VCaP (cell line): ENCODE measurements at regions not wholly inside any gene's neighbourhood (a gene's known extent, or its start where the extent isn't known, plus 50 kb on each side); places are given as distances from the start of the nearest gene placed in this dataset.

ENCODE experiments used
- H3K27ac ChIP-seq: fragments of 450-650 bp; 2 replicates; pipeline ENCODE4 v1.5.1; 2017
- CTCF ChIP-seq: fragments of 450-650 bp; conservative IDR thresholded peaks from 2 replicates; pipeline ENCODE4 v1.5.1; 2017; ENCODE audit warnings: mild to moderate bottlenecking, moderate library complexity

GRCh38 chr18:45398448-45398847 lies 216.8 kb upstream of the SLC14A2 start:
- TF ChIP-seq CTCF, result no peak

GRCh38 chr18:45399146-45399545 lies 216.1 kb upstream of the SLC14A2 start:
- H3K27ac ChIP-seq, result no peak overlapping the region
- TF ChIP-seq CTCF, result no peak

More at GRCh38 chr18:45398448-45398847, 216.8 kb upstream of the SLC14A2 start:
- no peak overlapping the region for H3K27ac ChIP-seq

- no peak for TF ChIP-seq CTCF
- H3K27ac ChIP-seq, result no peak overlapping the region
Measured at GRCh38 chr18:45399643-45400042, 215.6 kb upstream of the SLC14A2 start.

- no peak for TF ChIP-seq CTCF
- H3K27ac ChIP-seq, result no peak overlapping the region
Measured at GRCh38 chr18:45402485-45403056, 212.7 kb upstream of the SLC14A2 start.

- no peak for TF ChIP-seq CTCF
- no peak overlapping the region for H3K27ac ChIP-seq
Measured at GRCh38 chr18:45403341-45404049, 211.8 kb upstream of the SLC14A2 start.

GRCh38 chr18:45408218-45408617 lies 207.1 kb upstream of the SLC14A2 start:
- no peak overlapping the region for H3K27ac ChIP-seq
- TF ChIP-seq CTCF, result no peak

GRCh38 chr18:45409971-45410370 lies 205.3 kb upstream of the SLC14A2 start:
- no peak for TF ChIP-seq CTCF

More at GRCh38 chr18:45409971-45410370, 205.3 kb upstream of the SLC14A2 start:
- H3K27ac ChIP-seq, result no peak overlapping the region
